Esophagus squamous epithelium (tissue), 4 donors: ENCODE measurements at regions not wholly inside any gene's neighbourhood (a gene's known extent, or its start where the extent isn't known, plus 50 kb on each side); places are given as distances from the start of the nearest gene placed in this dataset.

Source experiments
- CTCF ChIP-seq, 6 experiments: fragments of 450-650 bp in 4 of 6; fragments of 200-600 bp in 2 of 6; sonication (generic) in 2 of 6; IDR thresholded peaks; one replicate each; pipeline ENCODE4 v1.5.1; 2016 to 2019; ENCODE audit warnings: antibody characterized with exemption in 6 of 6, mild to moderate bottlenecking in 4 of 6, moderate library complexity in 4 of 6
- POLR2A ChIP-seq, 4 donors: fragments of 450-650 bp; IDR thresholded peaks; one replicate each; pipeline ENCODE4 v1.6.1; 2017; ENCODE audit warnings: antibody characterized with exemption in 4 of 4, mild to moderate bottlenecking in 4 of 4, moderate library complexity in 3 of 4

- TF ChIP-seq CTCF (IDR thresholded peaks at IDR 0.05) = no peak
- no peak for TF ChIP-seq POLR2A (IDR thresholded peaks at IDR 0.05)
Measured at GRCh38 chr2:138207074-138207930, 243.0 kb downstream of the HNMT start.
